SH-SY5Y (cell line): ENCODE measurements at regions not wholly inside any gene's neighbourhood (a gene's known extent, or its start where the extent isn't known, plus 50 kb on each side); places are given as distances from the start of the nearest gene placed in this dataset.

Experiments used
- GATA2 ChIP-seq: IDR thresholded peaks from 2 replicates; pipeline ENCODE4 v1.6.1; 2011; ENCODE audit warnings: mild to moderate bottlenecking, low read depth, low read length
- GATA3 ChIP-seq: IDR thresholded peaks from 2 replicates; pipeline ENCODE4 v1.6.1; 2011; ENCODE audit warnings: low read depth, mild to moderate bottlenecking, low read length, moderate library complexity

DNA sequence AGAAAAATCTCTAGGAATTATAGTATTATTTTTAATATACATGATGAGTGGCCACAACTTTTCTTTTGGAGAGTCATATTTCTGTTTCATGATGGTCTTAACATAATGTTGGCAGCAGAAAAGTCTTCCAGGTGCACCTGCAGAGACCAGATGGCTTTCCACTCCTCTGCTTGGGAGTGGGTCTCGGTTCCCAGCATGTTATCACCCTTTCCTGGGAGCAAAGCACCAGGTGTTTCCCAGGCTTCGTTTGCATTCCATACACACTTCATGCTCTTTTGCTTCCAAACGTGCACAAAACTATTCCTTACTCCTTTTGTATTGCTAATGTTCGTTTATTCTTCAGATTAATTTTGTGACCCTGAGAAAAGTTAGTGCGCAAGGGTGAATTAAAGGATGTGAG is 305.2 kb downstream of the CDH2 start:
- no peak for TF ChIP-seq GATA2
- no peak for TF ChIP-seq GATA3
